PC-9 (cell line): ENCODE measurements at regions not wholly inside any gene's neighbourhood (a gene's known extent, or its start where the extent isn't known, plus 50 kb on each side); places are given as distances from the start of the nearest gene placed in this dataset.

Experiments
- BruUV-seq: library from RNA; stranded (reverse); fragments of 400-500 nt; replicated peaks from 2 replicates; lab custom pipeline; 2021; lab: Mats Ljungman, UMichigan
- CTCF ChIA-PET: fragments of 300-600 bp; sonication (Branson Sonifier 250); formaldehyde crosslinking; loops from one replicate; lab custom pipeline; 2022; ENCODE audit warnings: antibody characterized with exemption; lab: Charles Lee
- POLR2A ChIA-PET: fragments of 300-600 bp; sonication (Branson Sonifier 250); formaldehyde crosslinking; loops from one replicate; lab custom pipeline; 2022; ENCODE audit warnings: antibody characterized with exemption; ENCODE audit not compliant: unreplicated experiment; lab: Charles Lee
- DNase-seq, 2 experiments: peaks; one replicate each; pipeline versions ENCODE4 v3.0.0 to v3.0.0-alpha.2; 2015 to 2022; ENCODE audit warnings: mixed read lengths in 1 of 2
- H2AFZ ChIP-seq: fragments of 200-600 bp; sonication (generic); 2 replicates; pipeline ENCODE4 v1.8.1; 2017; ENCODE audit warnings: antibody characterized with exemption
- H3F3A ChIP-seq: fragments of 200-600 bp; sonication (generic); 2 replicates; pipeline ENCODE4 v1.8.1; 2017; ENCODE audit warnings: antibody characterized with exemption, mild to moderate bottlenecking, low read depth; ENCODE audit not compliant: insufficient read depth
- H3K27ac ChIP-seq: fragments of 200-600 bp; sonication (generic); 2 replicates; pipeline ENCODE4 v1.6.1; 2016; ENCODE audit warnings: mixed run types
- H3K27me3 ChIP-seq: fragments of 200-600 bp; sonication (generic); 2 replicates; pipeline ENCODE4 v1.6.1; 2016; ENCODE audit warnings: low read depth, mixed run types; ENCODE audit not compliant: insufficient read depth
- H3K36me3 ChIP-seq: fragments of 200-600 bp; sonication (generic); 2 replicates; pipeline ENCODE4 v1.6.1; 2016; ENCODE audit warnings: low read depth, mixed run types
- H3K4me1 ChIP-seq: fragments of 200-600 bp; sonication (generic); replicated peaks from 2 replicates; pipeline ENCODE4 v1.6.1; 2016; ENCODE audit warnings: mixed run types; ENCODE audit not compliant: insufficient read depth
- H3K4me2 ChIP-seq: fragments of 200-600 bp; sonication (generic); 2 replicates; pipeline ENCODE4 v1.6.1; 2017; ENCODE audit warnings: mixed run types
- H3K4me3 ChIP-seq: fragments of 200-600 bp; sonication (generic); 2 replicates; pipeline ENCODE4 v1.6.1; 2016; ENCODE audit warnings: mixed run types
- H3K79me2 ChIP-seq: fragments of 200-600 bp; sonication (generic); 2 replicates; pipeline ENCODE4 v1.6.1; 2017; ENCODE audit warnings: low read depth, mixed run types
- H3K9me2 ChIP-seq: fragments of 200-600 bp; sonication (generic); 2 replicates; pipeline ENCODE4 v1.8.1; 2017; ENCODE audit warnings: mild to moderate bottlenecking; ENCODE audit not compliant: insufficient read depth
- H3K9me3 ChIP-seq: fragments of 200-600 bp; sonication (generic); 2 replicates; pipeline ENCODE4 v1.8.1; 2016; ENCODE audit warnings: low read depth; ENCODE audit not compliant: insufficient read depth
- H4K20me1 ChIP-seq: fragments of 200-600 bp; sonication (generic); 2 replicates; pipeline ENCODE4 v1.8.1; 2017; ENCODE audit not compliant: insufficient read depth
- EZH2 ChIP-seq: fragments of 200-600 bp; sonication (generic); IDR thresholded peaks from 2 replicates; pipeline ENCODE4 v1.8.0; 2017; ENCODE audit warnings: antibody characterized with exemption, low read depth
- intact Hi-C: fragments of 100-400 bp; cut with micrococcal nuclease; formaldehyde crosslinking; loops from one replicate; pipeline ENCODE4 v1.10.0; 2022; ENCODE audit not compliant: unreplicated experiment
- TF ChIP-seq, protein P1 (sequence below): fragments of 200-600 bp; sonication (generic); conservative IDR thresholded peaks from 2 replicates; pipeline ENCODE4 v1.6.1; 2017; ENCODE audit warnings: mixed run types, antibody characterized with exemption, mild to moderate bottlenecking, moderate library complexity

DNA sequence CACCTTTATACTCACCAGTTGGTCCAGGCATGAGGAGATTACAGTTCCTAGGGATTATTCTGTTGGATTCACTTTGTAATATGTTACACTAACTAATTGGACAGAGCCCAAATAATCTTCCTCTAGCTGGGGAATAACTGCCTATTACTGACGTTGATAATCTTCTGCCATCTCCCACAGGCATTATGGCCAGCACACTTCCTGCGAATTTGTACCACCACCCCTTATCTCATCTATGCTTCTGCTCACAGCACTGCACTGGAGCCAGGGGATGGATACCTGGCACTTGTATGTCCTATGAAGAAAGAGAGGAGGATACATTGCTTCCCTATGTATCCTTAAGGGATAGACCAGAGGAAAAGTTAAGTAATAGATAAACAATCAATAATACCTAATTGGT lies 494.8 kb upstream of the MAN1A1 start:
- Histone ChIP-seq H3K9me3 (0 out of 2 replicates have a peak, but pooled peaks cover 6% of the 10 kb centered on the region), H3K79me2 (no peaks in the 10 kb centered on the region), H2AFZ (no peak overlapping the region), H3K27ac (no peak overlapping the region), H3K9me2 (no peaks in the 10 kb centered on the region), H3F3A (no peaks in the 10 kb centered on the region), H3K36me3 (no peaks in the 10 kb centered on the region), H3K27me3 (no peaks in the 10 kb centered on the region), H3K4me1 (no peaks in the 10 kb centered on the region), H3K4me2 (no peak overlapping the region), H3K4me3 (no peak overlapping the region), H4K20me1 (no peaks in the 10 kb centered on the region)
- no TSS peak for BruUV-seq
- TF ChIP-seq, protein P1, sequence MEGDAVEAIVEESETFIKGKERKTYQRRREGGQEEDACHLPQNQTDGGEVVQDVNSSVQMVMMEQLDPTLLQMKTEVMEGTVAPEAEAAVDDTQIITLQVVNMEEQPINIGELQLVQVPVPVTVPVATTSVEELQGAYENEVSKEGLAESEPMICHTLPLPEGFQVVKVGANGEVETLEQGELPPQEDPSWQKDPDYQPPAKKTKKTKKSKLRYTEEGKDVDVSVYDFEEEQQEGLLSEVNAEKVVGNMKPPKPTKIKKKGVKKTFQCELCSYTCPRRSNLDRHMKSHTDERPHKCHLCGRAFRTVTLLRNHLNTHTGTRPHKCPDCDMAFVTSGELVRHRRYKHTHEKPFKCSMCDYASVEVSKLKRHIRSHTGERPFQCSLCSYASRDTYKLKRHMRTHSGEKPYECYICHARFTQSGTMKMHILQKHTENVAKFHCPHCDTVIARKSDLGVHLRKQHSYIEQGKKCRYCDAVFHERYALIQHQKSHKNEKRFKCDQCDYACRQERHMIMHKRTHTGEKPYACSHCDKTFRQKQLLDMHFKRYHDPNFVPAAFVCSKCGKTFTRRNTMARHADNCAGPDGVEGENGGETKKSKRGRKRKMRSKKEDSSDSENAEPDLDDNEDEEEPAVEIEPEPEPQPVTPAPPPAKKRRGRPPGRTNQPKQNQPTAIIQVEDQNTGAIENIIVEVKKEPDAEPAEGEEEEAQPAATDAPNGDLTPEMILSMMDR, result no peak
- no peak for TF ChIP-seq EZH2
- CTCF ChIA-PET, result no interaction called here
- POLR2A ChIA-PET, result no interaction called here
- no peak for DNase-seq
- intact Hi-C loops, result no loop called here

DNA sequence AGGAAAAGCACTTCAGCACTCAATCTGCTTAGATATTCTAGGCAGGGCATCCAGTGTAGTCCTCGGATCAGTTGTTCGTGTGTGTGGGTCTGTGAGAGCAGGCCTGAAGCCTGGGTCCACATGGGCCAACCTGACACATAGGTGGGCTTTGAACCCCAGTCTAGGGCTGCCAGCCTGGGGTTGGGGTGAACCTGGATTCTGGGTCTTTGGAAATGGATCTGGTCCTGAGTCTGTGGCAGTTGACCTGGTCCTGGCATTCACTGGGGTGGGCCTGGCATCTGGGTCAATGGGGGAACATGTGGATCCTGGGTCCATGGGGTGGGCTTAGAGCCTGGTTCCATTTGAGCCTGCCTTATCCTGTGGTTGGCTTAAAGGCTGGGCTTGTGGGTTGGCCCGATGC lies 492.6 kb upstream of the MAN1A1 start:
- no peak overlapping the region for H3K4me2 ChIP-seq
- H3K36me3 ChIP-seq, result no peaks in the 10 kb centered on the region
- ChIA-PET CTCF (no interaction called here), POLR2A (no interaction called here)
- no peaks in the 10 kb centered on the region for H4K20me1 ChIP-seq
- TF ChIP-seq EZH2, result no peak
- TF ChIP-seq, protein P1, result no peak
- no peaks in the 10 kb centered on the region for H3F3A ChIP-seq
- BruUV-seq, result no TSS peak
- H3K9me3 ChIP-seq, result 0 out of 2 replicates have a peak, but pooled peaks cover 8% of the 10 kb centered on the region
- no peaks in the 10 kb centered on the region for H3K4me1 ChIP-seq
- intact Hi-C loops, result no loop called here
- no peak for DNase-seq
- H2AFZ ChIP-seq, result no peak overlapping the region
- no peaks in the 10 kb centered on the region for H3K27me3 ChIP-seq
- no peaks in the 10 kb centered on the region for H3K79me2 ChIP-seq
- H3K9me2 ChIP-seq, result no peaks in the 10 kb centered on the region
- no peak overlapping the region for H3K27ac ChIP-seq
- no peak overlapping the region for H3K4me3 ChIP-seq

DNA sequence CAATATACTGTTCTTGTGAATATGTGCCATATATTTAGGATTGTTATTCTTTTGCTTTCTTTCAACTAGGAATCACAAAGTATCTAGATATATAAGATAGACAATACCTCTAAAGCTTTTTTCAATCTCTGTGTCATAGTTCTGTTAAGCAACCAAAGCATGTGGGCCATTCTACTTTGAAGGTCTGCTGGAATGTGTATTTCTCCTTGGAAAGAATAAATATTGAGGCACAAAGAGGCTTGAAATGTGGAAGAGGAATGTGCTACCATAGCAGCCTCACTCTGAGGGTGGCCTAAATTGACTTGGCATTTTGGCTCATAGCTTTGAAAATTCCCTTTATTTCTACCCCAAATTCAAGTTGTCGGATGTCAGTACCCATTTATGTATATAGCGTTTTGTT lies 488.5 kb upstream of the MAN1A1 start:
- Histone ChIP-seq H3K27ac (no peak overlapping the region), H3K36me3 (no peaks in the 10 kb centered on the region), H3K9me2 (no peaks in the 10 kb centered on the region), H3F3A (peaks cover 5% of the 10 kb centered on the region; the same call in 1 of the 2 replicates), H3K4me3 (no peak overlapping the region), H3K4me2 (no peak overlapping the region), H2AFZ (no peak overlapping the region), H3K4me1 (peaks cover 17% of the 10 kb centered on the region), H3K79me2 (no peaks in the 10 kb centered on the region), H3K27me3 (no peaks in the 10 kb centered on the region), H4K20me1 (no peaks in the 10 kb centered on the region), H3K9me3 (0 out of 2 replicates have a peak, but pooled peaks cover 8% of the 10 kb centered on the region)
- ChIA-PET CTCF (no interaction called here), POLR2A (no interaction called here)
- intact Hi-C loops, result loop anchor here (10.0 kb wide), 1 partner anchor 213 kb away; no protein-coding TSS in a partner anchor
- TF ChIP-seq, protein P1, result no peak
- TF ChIP-seq EZH2, result no peak
- DNase-seq, result no peak
- BruUV-seq, result no TSS peak
